Trophoblast cell (in vitro differentiated cells and primary cell): ENCODE measurements at regions not wholly inside any gene's neighbourhood (a gene's known extent, or its start where the extent isn't known, plus 50 kb on each side); places are given as distances from the start of the nearest gene placed in this dataset.

Experiments used
- DNase-seq, 2 donors: peaks; one replicate each; pipeline ENCODE4 v3.0.0-alpha.2; 2016
- H2AFZ ChIP-seq: 2 replicates; pipeline ENCODE4 v1.6.1; 2013; ENCODE audit warnings: low read length, moderate library complexity, mild to moderate bottlenecking; ENCODE audit not compliant: insufficient read depth, poor library complexity
- H2AK5ac ChIP-seq: 2 replicates; pipeline ENCODE4 v1.6.1; 2013; ENCODE audit warnings: mild to moderate bottlenecking, low read length
- H2BK120ac ChIP-seq: 2 replicates; pipeline ENCODE4 v1.6.1; 2013; ENCODE audit warnings: low read length, mild to moderate bottlenecking, moderate library complexity; ENCODE audit not compliant: insufficient read depth, poor library complexity
- H2BK12ac ChIP-seq: 2 replicates; pipeline ENCODE4 v1.6.1; 2013; ENCODE audit warnings: mild to moderate bottlenecking, low read length, moderate library complexity
- H2BK5ac ChIP-seq: 2 replicates; pipeline ENCODE4 v1.6.1; 2013; ENCODE audit warnings: low read length, low read depth, moderate library complexity, mild to moderate bottlenecking; ENCODE audit not compliant: poor library complexity
- H3K14ac ChIP-seq: 2 replicates; pipeline ENCODE4 v1.6.1; 2013; ENCODE audit warnings: mild to moderate bottlenecking, low read length
- H3K18ac ChIP-seq: 2 replicates; pipeline ENCODE4 v1.6.1; 2013; ENCODE audit warnings: mild to moderate bottlenecking, low read length
- H3K23ac ChIP-seq: 2 replicates; pipeline ENCODE4 v1.6.1; 2013; ENCODE audit warnings: low read length
- H3K27ac ChIP-seq: 2 replicates; pipeline ENCODE4 v1.5.1; 2013; ENCODE audit warnings: low read depth, mild to moderate bottlenecking, inconsistent platforms, low read length, moderate library complexity
- H3K27me3 ChIP-seq: 2 replicates; pipeline ENCODE4 v1.6.1; 2013; ENCODE audit warnings: inconsistent platforms, mild to moderate bottlenecking, low read length, moderate library complexity; ENCODE audit not compliant: insufficient read depth
- H3K36me3 ChIP-seq, 2 experiments: 1 replicate in 1 of 2; 2 replicates in 1 of 2; pipeline ENCODE4 v1.6.1; 2013; ENCODE audit warnings: low read length in 2 of 2, mild to moderate bottlenecking in 2 of 2, moderate library complexity in 1 of 2; ENCODE audit not compliant: insufficient read depth in 2 of 2, control insufficient read depth in 1 of 2
- H3K4ac ChIP-seq: 2 replicates; pipeline ENCODE4 v1.6.1; 2013; ENCODE audit warnings: low read depth, mild to moderate bottlenecking, low read length, moderate library complexity
- H3K4me1 ChIP-seq, 2 experiments: 1 replicate in 1 of 2; 2 replicates in 1 of 2; pipeline ENCODE4 v1.6.1; 2013; ENCODE audit warnings: low read length in 2 of 2, mild to moderate bottlenecking in 2 of 2, moderate library complexity in 1 of 2; ENCODE audit not compliant: insufficient read depth in 2 of 2, control insufficient read depth in 1 of 2
- H3K4me2 ChIP-seq: 2 replicates; pipeline ENCODE4 v1.6.1; 2013; ENCODE audit warnings: inconsistent platforms, mild to moderate bottlenecking, low read length, moderate library complexity
- H3K4me3 ChIP-seq: 2 replicates; pipeline ENCODE4 v1.5.1; 2013; ENCODE audit warnings: mild to moderate bottlenecking, low read depth, low read length, inconsistent platforms
- H3K79me1 ChIP-seq: one replicate; pipeline ENCODE4 v1.6.1; 2013; ENCODE audit warnings: low read length
- H3K79me2 ChIP-seq: 2 replicates; pipeline ENCODE4 v1.6.1; 2013; ENCODE audit warnings: low read length, mild to moderate bottlenecking; ENCODE audit not compliant: control insufficient read depth, insufficient read depth, poor library complexity
- H3K9ac ChIP-seq: 2 replicates; pipeline ENCODE4 v1.6.1; 2013; ENCODE audit warnings: mild to moderate bottlenecking, low read length
- H3K9me3 ChIP-seq: 2 replicates; pipeline ENCODE4 v1.6.1; 2013; ENCODE audit warnings: low read depth, mild to moderate bottlenecking, control low read depth, inconsistent platforms, low read length; ENCODE audit not compliant: insufficient read depth
- H4K12ac ChIP-seq: 2 replicates; pipeline ENCODE4 v1.6.1; 2013; ENCODE audit warnings: low read depth, mild to moderate bottlenecking, low read length, moderate library complexity
- H4K8ac ChIP-seq: 2 replicates; pipeline ENCODE4 v1.6.1; 2013; ENCODE audit warnings: low read depth, mild to moderate bottlenecking, low read length, moderate library complexity
- H4K91ac ChIP-seq: one replicate; pipeline ENCODE4 v1.6.1; 2013; ENCODE audit warnings: low read depth, mild to moderate bottlenecking, low read length, moderate library complexity
- WGBS: extraction: QIAGEN DNeasy Blood & Tissue Kit; methylation state at CpG from one replicate; pipeline ENCODE4 v1.1.7; 2013; ENCODE audit warnings: missing lambda C conversion rate; ENCODE audit not compliant: insufficient read length, insufficient coverage; ENCODE audit errors: extremely low coverage; 5-methylcytosine and 5-hydroxymethylcytosine counted together

DNA sequence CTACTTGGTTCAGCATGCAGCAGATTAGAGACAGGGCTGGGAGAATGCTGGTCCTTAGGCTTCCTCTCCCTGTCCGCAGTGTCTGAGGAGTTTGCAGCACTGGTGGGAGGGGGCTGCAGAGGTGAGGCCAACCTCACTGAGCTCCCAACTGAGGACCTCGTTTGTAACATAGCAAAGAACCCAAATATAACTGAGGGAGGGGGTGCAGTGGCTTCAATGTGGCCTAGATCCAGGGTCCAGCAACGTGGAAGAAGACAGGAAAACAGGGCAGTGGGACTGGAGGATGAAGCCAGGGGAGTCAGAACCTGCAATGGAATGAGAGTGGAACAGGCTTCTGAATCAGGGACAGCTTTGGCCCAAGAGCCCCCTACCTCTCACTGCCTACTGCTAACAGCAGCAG is 84.3 kb upstream of the MAFB start:
- Histone ChIP-seq H3K4me2 (no peak overlapping the region), H3K4me3 (no peak overlapping the region), H3K14ac (no peak overlapping the region), H4K12ac (no peak overlapping the region), H3K9me3 (no peaks in the 10 kb centered on the region), H2BK5ac (no peak overlapping the region), H3K79me1 (no peaks in the 10 kb centered on the region), H3K36me3 (no peaks in the 10 kb centered on the region), H3K9ac (no peak overlapping the region), H2BK120ac (no peak overlapping the region), H4K91ac (no peak overlapping the region), H3K4me1 (peaks cover 1 to 2% of the 10 kb centered on the region in 2 experiments), H2AK5ac (no peak overlapping the region), H3K27me3 (no peaks in the 10 kb centered on the region), H2AFZ (no peak overlapping the region), H3K18ac (no peak overlapping the region), H3K4ac (no peak overlapping the region), H3K27ac (no peak overlapping the region), H4K8ac (no peak overlapping the region), H2BK12ac (no peak overlapping the region), H3K79me2 (no peaks in the 10 kb centered on the region), H3K23ac (no peak overlapping the region)
- no CpG with 5 or more reads among the region's 3 CpGs for WGBS
- no peak for DNase-seq

DNA sequence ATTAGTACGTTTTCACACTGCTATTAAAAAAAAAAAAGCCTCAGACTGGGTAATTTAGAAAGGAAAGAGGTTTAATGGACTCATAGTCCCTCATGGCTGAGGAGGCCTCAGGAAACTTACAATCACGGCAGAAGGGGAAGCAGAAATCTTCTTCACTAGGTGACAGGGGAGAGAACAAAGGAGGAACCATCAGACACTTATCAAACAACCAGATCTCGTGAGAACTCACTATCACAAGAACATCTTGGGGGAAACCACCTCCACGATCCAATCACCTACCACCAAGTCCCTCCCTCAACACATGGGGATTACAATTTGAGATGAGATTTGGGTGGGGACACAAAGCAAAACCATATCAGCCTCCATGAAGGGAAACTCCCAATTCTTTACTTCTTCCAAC is 85.2 kb upstream of the MAFB start:
- no peak overlapping the region for H2AFZ ChIP-seq
- no peak overlapping the region for H3K4me2 ChIP-seq
- no peak overlapping the region for H3K18ac ChIP-seq
- no peak overlapping the region for H3K4me3 ChIP-seq
- H3K36me3 ChIP-seq = no peaks in the 10 kb centered on the region
- H4K8ac ChIP-seq = no peak overlapping the region
- no peak overlapping the region for H3K4ac ChIP-seq
- H4K91ac ChIP-seq = no peak overlapping the region
- no peak overlapping the region for H3K27ac ChIP-seq
- H3K4me1 ChIP-seq = peaks cover 1 to 2% of the 10 kb centered on the region in 2 experiments
- no peaks in the 10 kb centered on the region for H3K9me3 ChIP-seq
- H3K23ac ChIP-seq = no peak overlapping the region
- no peaks in the 10 kb centered on the region for H3K79me1 ChIP-seq
- DNase-seq = no peak
- no CpG with 5 or more reads among the region's 4 CpGs for WGBS
- H3K9ac ChIP-seq = no peak overlapping the region
- H3K79me2 ChIP-seq = no peaks in the 10 kb centered on the region
- no peak overlapping the region for H2BK5ac ChIP-seq
- no peak overlapping the region for H2BK12ac ChIP-seq
- H3K14ac ChIP-seq = no peak overlapping the region
- no peaks in the 10 kb centered on the region for H3K27me3 ChIP-seq
- no peak overlapping the region for H2AK5ac ChIP-seq
- H2BK120ac ChIP-seq = no peak overlapping the region
- no peak overlapping the region for H4K12ac ChIP-seq

DNA sequence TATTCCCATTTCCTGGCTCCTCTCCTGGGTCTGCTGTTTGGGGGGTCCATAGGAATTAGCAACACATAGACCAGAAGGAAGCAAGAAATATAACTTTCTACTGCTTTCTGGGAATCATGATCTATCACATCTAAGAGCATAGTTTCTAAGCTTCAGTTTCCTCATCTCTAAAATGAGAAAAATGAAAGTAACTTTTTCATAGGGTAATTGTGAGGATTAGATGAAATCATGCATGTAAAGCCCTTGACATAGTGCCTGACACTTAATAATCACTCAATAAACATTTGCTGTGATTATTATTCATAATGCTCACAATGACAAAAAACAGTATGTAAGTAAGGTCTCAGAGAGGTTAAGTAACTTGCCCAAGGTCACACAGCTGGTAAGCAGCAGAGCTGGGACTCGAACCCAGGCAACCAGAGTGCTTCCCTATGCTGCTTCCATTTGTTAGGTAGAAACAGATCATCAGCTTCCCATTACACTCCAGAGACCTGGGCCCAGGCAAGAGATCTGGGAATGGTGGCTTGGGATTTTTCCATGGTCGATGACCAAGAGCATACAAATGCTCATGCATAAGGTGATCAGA is 86.6 kb upstream of the MAFB start:
- Histone ChIP-seq H3K79me1 (no peaks in the 10 kb centered on the region), H2BK5ac (no peak overlapping the region), H3K4me1 (peaks cover 1 to 2% of the 10 kb centered on the region in 2 experiments), H3K14ac (no peak overlapping the region), H3K79me2 (no peaks in the 10 kb centered on the region), H2AFZ (no peak overlapping the region), H3K4me3 (no peak overlapping the region), H2BK120ac (no peak overlapping the region), H4K12ac (no peak overlapping the region), H3K4ac (no peak overlapping the region), H3K18ac (no peak overlapping the region), H2BK12ac (no peak overlapping the region), H2AK5ac (no peak overlapping the region), H3K9ac (no peak overlapping the region), H3K36me3 (no peaks in the 10 kb centered on the region), H4K8ac (no peak overlapping the region), H3K27me3 (no peaks in the 10 kb centered on the region), H3K23ac (no peak overlapping the region), H3K4me2 (no peak overlapping the region), H3K9me3 (no peaks in the 10 kb centered on the region), H3K27ac (no peak overlapping the region), H4K91ac (no peak overlapping the region)
- no peak for DNase-seq
- no CpG with 5 or more reads among the region's 2 CpGs for WGBS

DNA sequence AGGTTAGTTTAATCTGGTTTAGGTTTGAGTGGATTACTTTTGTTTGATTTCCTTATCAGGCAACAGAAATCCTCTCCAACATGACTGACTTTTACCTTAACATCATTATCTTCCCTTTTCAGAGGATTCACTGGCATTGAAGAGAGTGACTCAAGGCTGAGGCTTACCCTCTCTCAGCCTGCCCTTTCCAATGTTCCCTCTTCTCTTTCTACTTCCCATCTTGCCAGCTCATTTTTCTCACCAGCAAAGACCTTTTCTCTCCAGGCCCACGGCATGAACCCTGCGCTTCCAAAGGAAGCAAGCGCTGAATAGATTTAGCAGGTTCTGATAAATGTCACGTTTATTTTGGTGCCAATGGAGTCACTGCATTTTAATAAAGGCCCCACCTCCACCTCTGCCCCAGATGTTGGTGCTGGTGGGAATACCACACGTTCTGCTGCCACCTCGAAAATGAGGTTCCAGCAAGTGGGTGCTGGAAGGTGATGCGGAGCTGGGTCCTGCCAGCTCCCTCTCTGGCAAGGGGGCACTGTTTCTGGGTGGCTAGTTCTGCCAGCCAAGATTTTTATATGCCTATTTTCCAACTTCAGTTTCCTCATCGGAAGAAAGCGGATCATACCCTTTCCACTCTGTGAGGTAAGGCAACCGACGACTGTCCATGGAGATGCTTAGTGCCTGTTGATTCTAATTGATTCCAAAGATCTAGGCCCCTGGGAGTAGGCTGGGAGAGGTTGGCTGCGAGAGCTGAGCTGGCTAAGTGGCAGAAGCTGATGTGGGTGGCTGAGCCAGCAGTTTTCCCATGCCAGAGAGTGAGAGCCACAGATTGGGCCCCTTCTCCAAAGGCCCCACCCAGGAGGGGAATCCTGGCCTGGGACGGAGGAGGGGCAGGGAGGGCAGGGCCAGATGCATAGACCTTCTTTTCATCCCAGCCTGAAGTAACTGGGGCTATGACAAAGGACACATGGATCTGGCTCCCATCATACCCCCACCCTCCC is 87.7 kb upstream of the MAFB start:
- Histone ChIP-seq H3K4me2 (no peak overlapping the region), H2BK12ac (no peak overlapping the region), H4K12ac (no peak overlapping the region), H3K79me2 (no peaks in the 10 kb centered on the region), H3K4me1 (peaks cover 1 to 2% of the 10 kb centered on the region in 2 experiments), H4K91ac (no peak overlapping the region), H3K36me3 (no peaks in the 10 kb centered on the region), H3K9ac (no peak overlapping the region), H3K9me3 (no peaks in the 10 kb centered on the region), H4K8ac (no peak overlapping the region), H3K23ac (no peak overlapping the region), H2BK5ac (no peak overlapping the region), H3K4ac (no peak overlapping the region), H3K27ac (no peak overlapping the region), H3K79me1 (no peaks in the 10 kb centered on the region), H3K27me3 (no peaks in the 10 kb centered on the region), H3K4me3 (no peak overlapping the region), H3K18ac (no peak overlapping the region), H2AK5ac (no peak overlapping the region), H3K14ac (no peak overlapping the region), H2AFZ (no peak overlapping the region), H2BK120ac (no peak overlapping the region)
- WGBS = no CpG with 5 or more reads among the region's 13 CpGs
- DNase-seq = no peak
